Activated T-cell treated with anti-CD3 and anti-CD28 coated beads for 4 hours (primary cell): ENCODE measurements at regions not wholly inside any gene's neighbourhood (a gene's known extent, or its start where the extent isn't known, plus 50 kb on each side); places are given as distances from the start of the nearest gene placed in this dataset.
"Not testable (repeated sequence)": the region's sequence is repeated elsewhere in the genome, so short reads cannot be mapped to it uniquely, and the experiment has no call there.

ENCODE experiments used
- DNase-seq: peaks from one replicate; pipeline ENCODE4 v3.0.0-alpha.2; 2020

GRCh38 chr10:9015447-9015846, 961.0 kb downstream of the GATA3 start:
- DNase-seq: no peak

- DNase-seq: no peak
Measured at GRCh38 chr10:9016930-9017329, 962.4 kb downstream of the GATA3 start.

GRCh38 chr10:9018195-9019173, 964.0 kb downstream of the GATA3 start:
- DNase-seq: no peak

- no peak for DNase-seq
Measured at GRCh38 chr10:9023206-9023605, 968.7 kb downstream of the GATA3 start.

- DNase-seq: no peak
Measured at GRCh38 chr10:9024210-9024609, 969.7 kb downstream of the GATA3 start.

- no peak for DNase-seq
Measured at GRCh38 chr10:9028231-9028630, 973.7 kb downstream of the GATA3 start.

- no peak for DNase-seq
Measured at GRCh38 chr10:9035355-9035754, 980.9 kb downstream of the GATA3 start.

- no peak for DNase-seq
Measured at GRCh38 chr10:9036711-9037204, 982.3 kb downstream of the GATA3 start.

GRCh38 chr10:9038146-9038714, 983.7 kb downstream of the GATA3 start:
- DNase-seq: no peak

- no peak for DNase-seq
Measured at GRCh38 chr10:9043466-9043865, 989.0 kb downstream of the GATA3 start.

- DNase-seq: no peak
Measured at GRCh38 chr10:9045311-9045710, 990.8 kb downstream of the GATA3 start.

- DNase-seq: no peak
Measured at GRCh38 chr10:9051328-9051974, 997.0 kb downstream of the GATA3 start.

GRCh38 chr10:9052767-9053166, 998.3 kb downstream of the GATA3 start:
- no peak for DNase-seq

- DNase-seq: no peak
Measured at GRCh38 chr10:9056521-9056920, 1002.0 kb downstream of the GATA3 start.

- DNase-seq: not testable (repeated sequence)
Measured at GRCh38 chr10:9057293-9057692, 1002.8 kb downstream of the GATA3 start.

GRCh38 chr10:9060314-9060713, 1005.8 kb downstream of the GATA3 start:
- no peak for DNase-seq

GRCh38 chr10:9061871-9062270, 1007.4 kb downstream of the GATA3 start:
- no peak for DNase-seq

- DNase-seq: no peak
Measured at GRCh38 chr10:9066152-9066551, 1011.7 kb downstream of the GATA3 start.

GRCh38 chr10:9068003-9068402, 1013.5 kb downstream of the GATA3 start:
- DNase-seq: no peak

- DNase-seq: no peak
Measured at GRCh38 chr10:9069136-9069535, 1014.6 kb downstream of the GATA3 start.

GRCh38 chr10:9075420-9075819, 1020.9 kb downstream of the GATA3 start:
- no peak for DNase-seq

GRCh38 chr10:9076066-9076465, 1021.6 kb downstream of the GATA3 start:
- no peak for DNase-seq

GRCh38 chr10:9081253-9081652, 1026.8 kb downstream of the GATA3 start:
- no peak for DNase-seq

- no peak for DNase-seq
Measured at GRCh38 chr10:9081961-9082360, 1027.5 kb downstream of the GATA3 start.
